DMS 273 (cell line): ENCODE measurements at regions not wholly inside any gene's neighbourhood (a gene's known extent, or its start where the extent isn't known, plus 50 kb on each side); places are given as distances from the start of the nearest gene placed in this dataset.

Source experiments
- DNase-seq: peaks from one replicate; lab custom pipeline; 2025; ENCODE audit not compliant: unreplicated experiment; lab: John Stamatoyannopoulos, UW

DNA sequence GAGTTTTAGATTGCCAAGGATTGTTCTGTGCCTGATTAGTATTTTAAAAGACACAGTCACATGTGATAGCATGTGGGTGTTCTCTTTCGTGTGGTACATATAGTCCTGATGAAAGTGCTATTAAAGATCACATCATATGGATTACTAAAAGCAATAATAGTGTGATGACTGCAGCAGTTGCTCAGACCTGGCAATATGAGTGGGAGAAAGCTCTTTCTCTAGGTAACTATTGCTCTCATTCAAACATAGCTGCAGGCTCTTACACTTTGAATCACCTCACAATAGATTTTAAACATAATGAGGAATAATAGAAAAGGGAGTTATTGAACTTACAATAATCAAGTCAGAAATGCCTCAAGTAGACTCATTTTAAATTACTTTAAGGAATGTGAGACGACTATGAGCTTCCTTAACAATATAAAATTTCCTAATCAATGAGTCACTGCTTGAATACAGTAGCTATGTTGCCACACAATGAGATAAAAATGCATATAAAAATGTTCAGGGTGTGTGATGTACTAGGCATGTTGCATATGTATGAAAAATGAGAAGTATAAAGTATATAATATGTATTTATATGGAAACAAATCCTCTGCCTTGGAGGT lies 452.1 kb downstream of the TMX3 start:
- DNase-seq = no peak

GRCh38 chr18:68256418-68257067 lies 458.4 kb downstream of the TMX3 start:
- no peak for DNase-seq

DNA sequence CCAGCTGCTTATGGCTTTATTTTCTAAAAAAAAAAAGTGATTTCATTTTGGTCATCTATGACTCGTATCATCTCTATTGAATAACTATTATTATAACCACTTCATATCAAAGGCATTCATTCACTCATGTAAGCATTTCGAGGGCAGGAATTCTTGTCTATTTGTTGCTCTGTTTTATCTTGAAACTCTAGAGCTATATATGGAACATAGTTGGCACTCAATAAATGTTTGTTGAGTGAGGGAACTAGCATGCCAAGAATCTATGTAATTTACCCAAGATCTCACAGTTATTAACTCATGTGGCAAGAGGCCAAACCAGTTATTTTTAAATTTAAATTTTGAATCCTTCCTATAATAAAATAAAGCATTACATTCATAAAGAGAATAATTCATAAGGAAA lies 470.1 kb downstream of the TMX3 start:
- DNase-seq = no peak

DNA sequence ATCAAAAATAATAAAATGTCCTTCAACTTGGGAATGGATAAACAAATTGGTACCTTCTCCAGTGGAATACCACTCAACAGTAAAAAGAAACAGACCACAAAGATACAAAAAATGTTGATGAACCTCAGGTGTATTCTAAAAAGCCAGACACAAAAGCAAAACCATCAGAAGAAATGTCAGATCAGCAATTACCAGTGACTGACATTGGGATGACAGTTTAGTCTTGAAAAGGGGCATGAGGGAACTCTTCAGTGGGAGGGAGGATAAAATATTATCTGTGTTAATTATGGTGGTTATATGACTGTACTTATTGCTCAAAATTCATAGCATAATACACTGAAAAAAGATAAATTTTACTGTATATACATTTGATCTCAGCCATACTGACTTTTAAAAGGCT lies 473.0 kb downstream of the TMX3 start:
- no peak for DNase-seq

DNA sequence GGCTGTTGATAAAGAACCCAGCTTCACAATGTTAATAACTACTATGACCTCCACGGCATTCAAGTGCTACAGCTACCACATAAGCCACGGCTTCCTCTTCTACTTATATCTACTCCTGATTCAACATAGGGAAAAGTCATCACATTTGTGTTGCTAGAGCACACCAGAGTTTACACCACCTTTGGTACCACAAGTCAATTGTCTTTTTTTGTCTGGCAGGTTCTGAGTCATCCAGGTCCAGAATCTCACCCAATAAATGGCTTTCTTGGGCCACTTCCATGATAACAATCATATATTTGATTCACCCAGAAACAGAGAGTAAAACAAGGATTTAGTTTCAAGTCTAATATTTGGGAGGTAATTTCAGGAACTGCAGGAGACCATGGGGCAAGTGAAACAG lies 480.2 kb downstream of the TMX3 start:
- no peak for DNase-seq

- no peak for DNase-seq
Measured at GRCh38 chr18:68234131-68234530, 480.8 kb downstream of the TMX3 start.

DNA sequence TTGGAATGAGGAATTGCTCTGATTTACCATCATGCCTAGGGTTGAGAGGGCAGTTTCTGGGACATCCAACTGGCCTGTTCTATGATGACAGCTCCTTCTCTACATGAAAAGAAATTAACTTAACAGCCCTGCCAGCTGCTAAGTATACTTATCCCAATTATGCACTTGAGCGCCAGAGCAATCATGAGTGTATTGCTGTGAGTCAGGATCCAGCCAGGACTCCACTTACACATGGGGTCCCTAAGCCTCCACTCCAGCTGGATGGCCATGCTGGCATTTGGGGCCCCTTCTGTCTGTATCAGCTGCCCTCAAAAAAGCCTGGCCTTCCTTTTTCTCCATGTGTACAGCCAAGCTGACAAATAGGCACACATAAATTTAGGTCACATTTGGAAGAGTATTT lies 481.9 kb downstream of the TMX3 start:
- peak; percentile 92 for DNase-seq

DNA sequence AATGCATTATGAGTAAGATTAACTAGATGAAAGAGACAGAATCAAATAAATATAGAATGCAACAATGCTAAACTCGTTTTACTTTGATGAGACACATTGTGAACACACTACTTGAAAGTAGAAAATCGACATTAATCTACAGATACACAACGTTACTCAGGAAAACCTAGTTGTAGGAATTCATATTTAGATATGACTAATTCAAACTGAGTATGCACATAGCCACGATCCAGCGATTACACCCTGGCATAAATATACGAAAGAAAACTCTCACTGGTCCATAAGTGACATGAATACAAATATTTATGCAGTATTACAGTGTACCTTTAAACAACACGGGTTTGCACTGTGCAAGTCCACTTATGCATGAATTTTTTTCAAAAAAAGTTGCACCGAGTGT lies 485.6 kb downstream of the TMX3 start:
- DNase-seq = no peak

DNA sequence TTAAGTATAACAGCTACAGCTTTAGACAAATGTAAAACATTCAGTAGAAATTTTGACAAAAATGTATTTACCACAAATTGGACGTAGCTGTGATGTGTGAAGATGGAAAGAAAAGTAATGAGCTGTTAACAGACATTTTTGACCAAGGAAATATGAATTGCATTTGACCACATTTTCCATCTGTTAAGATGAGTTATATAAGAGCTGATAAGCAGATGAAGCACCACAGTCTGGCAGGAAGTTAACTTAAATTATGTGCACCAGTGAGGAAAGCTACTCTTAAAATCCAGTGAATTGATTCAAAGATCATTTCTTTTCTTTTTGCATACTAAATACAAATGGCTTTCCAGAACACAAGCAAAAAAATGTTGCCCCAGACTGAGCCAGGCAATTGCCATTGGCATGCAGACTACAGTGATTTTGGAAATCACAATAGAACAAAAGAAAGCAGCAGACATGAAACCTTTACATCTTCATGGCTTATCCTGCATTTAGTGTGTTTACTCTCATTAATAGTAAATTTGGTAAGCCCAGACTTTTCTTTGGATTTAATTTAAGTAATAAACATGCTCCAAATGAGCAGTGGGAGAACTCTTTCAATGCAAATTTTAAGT lies 493.7 kb downstream of the TMX3 start:
- peak; percentile 10 for DNase-seq

DNA sequence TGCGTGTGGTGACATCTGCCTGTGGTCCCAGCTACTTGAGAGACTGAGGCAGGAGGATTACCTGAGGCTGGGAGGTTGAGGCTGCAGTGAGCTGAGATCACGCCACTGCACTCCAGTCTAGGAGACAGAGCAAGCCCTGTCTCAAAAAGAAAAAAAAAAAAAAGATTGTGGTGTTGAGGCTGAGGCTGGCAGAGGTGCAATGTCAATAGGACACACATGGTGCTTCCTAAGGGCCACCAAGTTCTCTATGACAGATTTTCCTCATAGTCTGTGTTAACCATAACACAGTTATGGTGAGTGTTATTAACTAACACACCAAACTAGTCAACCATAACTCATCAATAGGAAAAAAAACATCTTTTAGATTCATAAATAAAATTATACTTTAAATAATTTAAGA lies 494.4 kb downstream of the TMX3 start:
- DNase-seq = peak; percentile 14

- DNase-seq = no peak
Measured at GRCh38 chr18:68219872-68220271, 495.0 kb downstream of the TMX3 start.

- DNase-seq = no peak
Measured at GRCh38 chr18:68219274-68219673, 495.6 kb downstream of the TMX3 start.

DNA sequence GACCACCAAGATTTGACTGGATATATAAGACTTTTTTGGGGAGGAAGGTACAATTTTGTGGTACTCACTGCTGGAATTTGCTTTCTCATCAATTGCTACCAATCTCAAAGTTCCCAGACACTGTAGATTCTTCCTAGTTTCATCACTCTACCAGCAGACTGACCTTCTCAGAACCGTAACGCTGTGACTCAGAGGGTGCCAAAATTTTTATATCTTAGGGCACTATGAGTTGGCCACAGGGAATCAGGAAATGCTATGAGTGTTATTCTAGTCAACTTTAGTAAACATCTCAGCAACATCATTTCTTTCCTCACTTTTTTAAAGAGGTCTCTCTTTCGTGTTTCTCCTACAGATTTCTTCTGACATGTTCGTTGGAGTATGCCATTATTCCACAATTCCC lies 499.0 kb downstream of the TMX3 start:
- DNase-seq = no peak

DNA sequence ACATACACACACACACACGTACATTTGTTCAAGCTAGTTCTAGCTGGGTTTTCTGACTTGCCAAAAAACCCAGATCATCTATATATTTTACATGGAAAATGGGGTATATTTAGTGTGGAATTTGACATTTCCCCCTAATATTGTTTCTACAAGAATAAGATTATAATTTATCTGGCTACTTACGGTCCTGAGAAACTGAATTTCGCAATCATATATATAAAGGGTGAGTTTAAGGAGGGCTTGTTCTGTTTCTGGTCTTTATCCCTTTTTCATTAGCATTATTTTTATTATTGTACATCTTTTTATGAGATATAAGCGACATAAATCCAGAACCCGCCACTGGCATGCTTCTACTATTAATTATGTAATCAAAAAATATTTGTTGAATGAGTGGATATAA lies 528.9 kb downstream of the TMX3 start:
- DNase-seq = no peak

GRCh38 chr18:68181956-68182355 lies 533.0 kb downstream of the TMX3 start:
- no peak for DNase-seq

DNA sequence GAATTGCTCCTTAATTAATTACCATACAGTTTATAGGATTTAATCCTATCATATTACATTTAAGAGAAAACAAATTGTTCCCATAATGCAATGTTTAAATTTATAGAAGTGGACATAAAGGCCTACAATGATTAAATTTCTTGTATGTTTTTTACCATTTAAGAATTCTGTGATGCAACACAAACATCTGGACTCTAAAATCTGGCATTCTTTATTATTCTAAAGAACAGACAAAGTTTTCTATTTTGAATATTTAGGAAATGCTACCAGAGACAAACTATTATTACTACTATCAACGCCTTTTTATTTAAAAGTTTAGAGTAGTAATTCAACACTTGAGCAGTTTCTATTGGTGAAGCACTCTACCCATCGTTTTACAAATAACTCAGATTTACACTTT lies 535.1 kb downstream of the TMX3 start:
- DNase-seq = no peak

DNA sequence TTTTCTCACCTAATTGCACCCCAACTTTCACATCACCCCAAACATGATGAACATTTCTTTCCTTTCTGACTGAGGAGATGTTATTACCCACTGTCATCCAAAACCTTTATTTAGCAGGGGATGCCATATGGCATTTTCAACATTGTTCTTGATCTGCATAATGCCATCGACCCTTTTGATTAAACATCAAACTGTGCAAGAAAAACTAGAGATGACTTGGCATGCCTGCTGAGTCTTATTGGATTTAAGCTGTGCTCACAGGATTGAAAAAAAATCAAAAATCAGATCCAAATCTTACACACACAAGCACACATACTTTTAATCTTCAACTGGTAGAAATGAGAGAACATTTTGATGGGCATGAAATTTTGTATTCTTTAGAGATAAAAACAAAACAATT lies 536.0 kb downstream of the TMX3 start:
- peak; percentile 56 for DNase-seq

DNA sequence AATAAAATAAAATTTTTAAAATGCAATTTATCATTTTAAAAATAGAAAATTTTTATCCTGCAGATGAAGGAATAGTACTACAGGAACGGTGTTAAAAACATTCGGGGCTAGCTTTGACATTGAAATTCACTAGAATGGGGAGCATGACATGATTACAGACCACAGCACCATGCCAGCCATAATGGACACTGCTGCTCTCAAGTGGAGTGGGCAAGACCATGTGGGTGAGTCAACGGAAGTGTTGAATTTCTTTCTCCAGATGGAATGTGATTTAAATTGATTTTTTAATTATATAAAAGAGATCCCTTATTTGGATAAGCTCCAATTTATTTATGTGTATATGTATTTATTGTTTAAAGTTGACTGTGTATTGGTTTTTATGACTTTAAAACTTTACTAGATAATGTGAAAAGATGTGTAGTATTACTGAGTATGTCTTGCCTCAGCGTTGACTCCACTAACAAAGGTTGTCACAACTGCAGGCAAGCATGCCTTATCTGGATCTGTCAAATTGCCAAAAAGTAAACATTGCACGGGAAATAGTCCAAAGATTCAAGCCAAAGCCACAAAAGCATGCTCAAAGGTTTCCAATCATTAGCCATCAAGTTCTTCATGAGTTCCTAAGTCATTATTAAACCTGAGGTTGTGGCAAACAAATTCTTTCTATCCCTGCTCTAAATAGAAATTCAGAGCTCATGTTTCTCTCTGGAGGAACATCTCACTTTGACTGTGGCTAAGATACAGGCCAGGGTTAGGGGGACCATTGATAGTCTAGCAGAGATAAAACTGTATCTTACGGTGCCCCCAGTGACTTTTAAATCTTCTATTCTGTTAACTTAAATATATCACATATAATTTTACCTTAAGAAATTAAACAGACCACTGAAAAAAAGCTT lies 536.9 kb downstream of the TMX3 start:
- peak; percentile 80 for DNase-seq

DNA sequence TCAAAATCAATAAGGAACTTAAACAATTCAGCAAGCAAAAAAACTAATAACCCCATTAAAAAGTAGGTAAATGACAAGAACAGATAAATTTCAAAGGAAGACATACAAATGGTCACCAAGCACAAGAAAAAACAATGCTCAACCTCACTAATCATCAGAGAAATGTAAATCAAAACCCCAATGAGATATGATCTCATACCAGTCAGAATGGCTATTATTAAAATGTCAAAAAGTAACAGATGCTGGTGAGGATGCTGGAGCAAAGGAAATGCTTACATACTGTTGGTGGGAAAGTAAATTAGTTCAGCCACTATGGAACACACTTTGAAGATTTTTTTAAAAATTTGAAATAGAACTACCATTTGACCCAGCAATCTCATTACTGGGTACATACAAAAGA lies 538.0 kb downstream of the TMX3 start:
- peak; percentile 14 for DNase-seq

- DNase-seq = peak; percentile 8
Measured at GRCh38 chr18:68172842-68173549, 541.9 kb downstream of the TMX3 start.

- DNase-seq = no peak
Measured at GRCh38 chr18:68164909-68165308, 550.0 kb downstream of the TMX3 start.
